IMR-90 (cell line): ENCODE measurements at regions not wholly inside any gene's neighbourhood (a gene's known extent, or its start where the extent isn't known, plus 50 kb on each side); places are given as distances from the start of the nearest gene placed in this dataset.

Experiments used
- ATAC-seq: fragments of 200-7000 bp; cut with Tn5 transposase; 2 replicates; pipeline ENCODE4 v1.9.1; 2020; ENCODE audit warnings: low read depth, mild to moderate bottlenecking, moderate library complexity
- BruUV-seq: library from RNA; stranded (reverse); fragments of 400-500 nt; replicated peaks from 2 replicates; lab custom pipeline; 2021; lab: Mats Ljungman, UMichigan
- CTCF ChIA-PET: fragments of 300-600 bp; formaldehyde crosslinking; extraction: SDS; loops from one replicate; lab custom pipeline; 2021; ENCODE audit warnings: antibody characterized with exemption; lab: Yijun Ruan, JAX
- POLR2A ChIA-PET: fragments of 300-600 bp; sonication (Branson Sonifier 250); formaldehyde crosslinking; loops from one replicate; lab custom pipeline; 2022; ENCODE audit warnings: antibody characterized with exemption; ENCODE audit not compliant: unreplicated experiment; lab: Charles Lee
- DNase-seq: peaks from one replicate; pipeline ENCODE4 v3.0.0; 2013
- H2AFZ ChIP-seq: replicated peaks from 2 replicates; pipeline ENCODE3; 2013; ENCODE audit warnings: low read length, mild to moderate bottlenecking; ENCODE audit not compliant: poor library complexity
- H2AK5ac ChIP-seq: 2 replicates; pipeline ENCODE4 v1.6.1; 2013; ENCODE audit warnings: low read depth, low read length, inconsistent platforms
- H2AK9ac ChIP-seq: replicated peaks from 2 replicates; pipeline ENCODE3; 2013; ENCODE audit warnings: mild to moderate bottlenecking, low read depth, low read length, moderate library complexity; ENCODE audit not compliant: poor library complexity
- H2BK120ac ChIP-seq: 2 replicates; pipeline ENCODE4 v1.6.1; 2013; ENCODE audit warnings: low read depth, low read length, inconsistent platforms
- H2BK15ac ChIP-seq: 3 replicates; pipeline ENCODE4 v1.6.1; 2013; ENCODE audit warnings: low read depth, low read length, inconsistent platforms
- H2BK20ac ChIP-seq: 2 replicates; pipeline ENCODE4 v1.6.1; 2013; ENCODE audit warnings: low read depth, mild to moderate bottlenecking, inconsistent platforms, low read length, moderate library complexity
- H2BK5ac ChIP-seq: 2 replicates; pipeline ENCODE4 v1.6.1; 2013; ENCODE audit warnings: mild to moderate bottlenecking, low read depth, low read length, inconsistent platforms; ENCODE audit not compliant: poor library complexity, severe bottlenecking
- H3K14ac ChIP-seq: replicated peaks from 2 replicates; pipeline ENCODE4 v1.6.1; 2013; ENCODE audit warnings: low read depth, low read length, inconsistent platforms
- H3K18ac ChIP-seq: 2 replicates; pipeline ENCODE4 v1.6.1; 2013; ENCODE audit warnings: low read depth, low read length, control low read depth
- H3K23ac ChIP-seq: 2 replicates; pipeline ENCODE4 v1.6.1; 2013; ENCODE audit warnings: low read depth, low read length, inconsistent platforms
- H3K27ac ChIP-seq: 2 replicates; pipeline ENCODE4 v1.5.1; 2013; ENCODE audit warnings: mild to moderate bottlenecking, control low read depth, low read length; ENCODE audit not compliant: insufficient read depth
- H3K27me3 ChIP-seq: 2 replicates; pipeline ENCODE4 v1.6.1; 2013; ENCODE audit warnings: low read length; ENCODE audit not compliant: control insufficient read depth, insufficient read depth
- H3K36me3 ChIP-seq: 2 replicates; pipeline ENCODE4 v1.6.1; 2013; ENCODE audit warnings: low read length, mixed read lengths; ENCODE audit not compliant: control insufficient read depth, insufficient read depth
- H3K4ac ChIP-seq: 2 replicates; pipeline ENCODE4 v1.6.1; 2013; ENCODE audit warnings: low read depth, low read length, inconsistent platforms
- H3K4me1 ChIP-seq: 2 replicates; pipeline ENCODE4 v1.6.1; 2013; ENCODE audit warnings: low read length, mixed read lengths; ENCODE audit not compliant: control insufficient read depth, insufficient read depth
- H3K4me2 ChIP-seq: 2 replicates; pipeline ENCODE4 v1.6.1; 2013; ENCODE audit warnings: low read depth, mild to moderate bottlenecking, control low read depth, low read length, moderate library complexity
- H3K4me3 ChIP-seq: 2 replicates; pipeline ENCODE4 v1.5.1; 2013; ENCODE audit warnings: low read depth, mild to moderate bottlenecking, control low read depth, low read length, moderate library complexity; ENCODE audit not compliant: insufficient read depth
- H3K56ac ChIP-seq: 2 replicates; pipeline ENCODE4 v1.6.1; 2013; ENCODE audit warnings: low read length, inconsistent platforms; ENCODE audit not compliant: insufficient read depth; ENCODE audit errors: extremely low read depth
- H3K79me1 ChIP-seq, 2 experiments: 2 replicates each; pipeline ENCODE4 v1.6.1; 2013; ENCODE audit warnings: low read length in 2 of 2, inconsistent platforms in 1 of 2, low read depth in 1 of 2
- H3K9ac ChIP-seq: 2 replicates; pipeline ENCODE4 v1.6.1; 2013; ENCODE audit warnings: low read depth, low read length, control low read depth
- H3K9me1 ChIP-seq: 2 replicates; pipeline ENCODE4 v1.6.1; 2013; ENCODE audit warnings: low read length, inconsistent platforms; ENCODE audit not compliant: insufficient read depth
- H3K9me3 ChIP-seq: 2 replicates; pipeline ENCODE4 v1.6.1; 2013; ENCODE audit warnings: low read length; ENCODE audit not compliant: control insufficient read depth, insufficient read depth
- H4K20me1 ChIP-seq: 2 replicates; pipeline ENCODE4 v1.6.1; 2013; ENCODE audit warnings: low read length, inconsistent platforms; ENCODE audit not compliant: insufficient read depth
- H4K5ac ChIP-seq: 2 replicates; pipeline ENCODE4 v1.6.1; 2013; ENCODE audit warnings: mild to moderate bottlenecking, low read depth, low read length, control low read depth
- H4K8ac ChIP-seq, 2 experiments: 2 replicates each; pipeline ENCODE4 v1.6.1; 2013; ENCODE audit warnings: low read depth in 2 of 2, low read length in 2 of 2, control low read depth in 1 of 2, inconsistent platforms in 1 of 2
- H4K91ac ChIP-seq: 2 replicates; pipeline ENCODE4 v1.6.1; 2013; ENCODE audit warnings: low read depth, low read length, inconsistent platforms; ENCODE audit not compliant: insufficient read depth
- BHLHE40 ChIP-seq: fragments of 150-350 bp; IDR thresholded peaks from 2 replicates; pipeline ENCODE4 v1.6.1; 2016; ENCODE audit warnings: mild to moderate bottlenecking, low read depth, low read length
- CEBPB ChIP-seq: IDR thresholded peaks from 2 replicates; pipeline ENCODE4 v1.6.1; 2012; ENCODE audit warnings: low read depth, low read length, improper control_type of control experiment
- CHD1 ChIP-seq: IDR thresholded peaks from 2 replicates; pipeline ENCODE4 v1.6.1; 2012; ENCODE audit warnings: low read depth, low read length, improper control_type of control experiment
- FOS ChIP-seq: fragments of 150-350 bp; IDR thresholded peaks from 2 replicates; pipeline ENCODE4 v1.6.1; 2016; ENCODE audit warnings: low read depth, low read length
- MAFK ChIP-seq: IDR thresholded peaks from 2 replicates; pipeline ENCODE4 v1.6.1; 2012; ENCODE audit warnings: low read depth, low read length, improper control_type of control experiment
- MAZ ChIP-seq: IDR thresholded peaks from 2 replicates; pipeline ENCODE4 v1.6.1; 2012; ENCODE audit warnings: low read depth, mild to moderate bottlenecking, low read length, improper control_type of control experiment, moderate library complexity, borderline replicate concordance
- MXI1 ChIP-seq: IDR thresholded peaks from 2 replicates; pipeline ENCODE4 v1.6.1; 2012; ENCODE audit warnings: low read depth, mild to moderate bottlenecking, low read length, moderate library complexity, borderline replicate concordance
- NFE2L2 ChIP-seq: fragments of 150-350 bp; IDR thresholded peaks from 2 replicates; pipeline ENCODE4 v1.6.1; 2016; ENCODE audit warnings: low read depth, mild to moderate bottlenecking, low read length
- POLR2A ChIP-seq: IDR thresholded peaks from 2 replicates; pipeline ENCODE4 v1.6.1; 2012; ENCODE audit warnings: mild to moderate bottlenecking, low read depth, low read length
- RAD21 ChIP-seq: IDR thresholded peaks from 2 replicates; pipeline ENCODE4 v1.6.1; 2012; ENCODE audit warnings: low read length, improper control_type of control experiment
- RCOR1 ChIP-seq: IDR thresholded peaks from 2 replicates; pipeline ENCODE4 v1.6.1; 2012; ENCODE audit warnings: mild to moderate bottlenecking, low read length, improper control_type of control experiment; ENCODE audit not compliant: insufficient replicate concordance
- RFX5 ChIP-seq: IDR thresholded peaks from 2 replicates; pipeline ENCODE4 v1.8.0; 2012; ENCODE audit warnings: low read depth, mild to moderate bottlenecking, low read length, moderate library complexity
- SMC3 ChIP-seq: fragments of 150-350 bp; IDR thresholded peaks from 2 replicates; pipeline ENCODE4 v1.6.1; 2016; ENCODE audit warnings: low read depth, mild to moderate bottlenecking, antibody characterized with exemption, low read length, moderate library complexity
- WGBS, 2 experiments: methylation state at CpG; one replicate each; pipeline versions ENCODE4 v1.1.5 to v1.1.7; 2013; ENCODE audit warnings: missing lambda C conversion rate in 2 of 2; ENCODE audit not compliant: insufficient read length in 1 of 2; ENCODE audit errors: extremely low coverage in 2 of 2; 5-methylcytosine and 5-hydroxymethylcytosine counted together
- dilution Hi-C: fragments of 300-500 bp; cut with HindIII; formaldehyde crosslinking; loops from one replicate; pipeline ENCODE4 v1.14.3; 2018; ENCODE audit warnings: low sequenced_read_pairs; ENCODE audit not compliant: unreplicated experiment
- in situ Hi-C: fragments of 300-500 bp; cut with MboI; formaldehyde crosslinking; loops from 3 replicates; pipeline ENCODE4 v1.14.3; 2019; ENCODE audit warnings: low sequenced_read_pairs, inconsistent platforms, mixed read lengths
- intact Hi-C: fragments of 100-400 bp; cut with micrococcal nuclease; formaldehyde crosslinking; loops from 2 replicates; pipeline ENCODE4 v1.10.0; 2022
- TF ChIP-seq, protein P1 (sequence below): fragments of 150-350 bp; IDR thresholded peaks from 2 replicates; pipeline ENCODE4 v1.6.1; 2016; ENCODE audit warnings: low read depth, mild to moderate bottlenecking, low read length, moderate library complexity, borderline replicate concordance
- TF ChIP-seq, protein P2 (sequence below): fragments of 150-350 bp; IDR thresholded peaks from 2 replicates; pipeline ENCODE4 v1.6.1; 2017; ENCODE audit warnings: mild to moderate bottlenecking, antibody characterized with exemption, low read length, low read depth
- TF ChIP-seq, protein P3 (sequence below): conservative IDR thresholded peaks from 2 replicates; pipeline ENCODE4 v1.5.1; 2012; ENCODE audit warnings: mild to moderate bottlenecking, low read depth, low read length, improper control_type of control experiment

DNA sequence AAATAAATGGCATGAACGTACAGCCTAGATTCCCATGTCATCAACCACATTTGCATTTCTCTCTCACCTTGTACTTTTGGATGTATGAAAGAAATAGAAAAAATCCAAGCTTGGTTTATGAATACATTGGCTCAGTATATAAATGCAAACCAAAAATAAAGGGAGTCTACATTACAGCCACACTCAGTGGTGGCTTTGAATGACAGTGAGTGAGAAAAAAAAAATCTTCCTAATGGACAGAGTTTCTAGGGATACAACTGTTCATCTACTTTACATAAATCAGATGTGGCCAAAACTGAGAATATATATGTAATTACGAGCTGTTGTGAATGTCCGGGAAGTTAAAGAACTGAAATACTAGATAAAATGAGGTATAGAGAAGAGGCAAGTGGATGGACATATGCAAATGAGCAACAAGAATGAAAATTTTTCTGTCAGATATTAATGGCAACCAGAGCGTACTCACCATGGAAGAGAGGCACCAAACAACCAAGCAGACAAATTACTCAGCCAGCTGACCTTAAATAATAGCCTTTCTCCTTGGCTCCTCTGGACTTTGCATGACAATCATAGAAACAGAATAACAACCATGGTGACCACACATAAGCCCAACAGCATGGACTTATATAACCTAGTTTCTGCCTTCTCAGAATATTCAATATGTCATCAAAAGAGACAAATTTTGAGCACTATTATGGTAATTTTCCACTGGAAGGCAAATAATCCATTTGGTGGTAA lies 1305.8 kb downstream of the OTOL1 start:
- no CpG with 5 or more reads among the region's 4 CpGs for WGBS, 2 experiments
- no peak overlapping the region for H2AK5ac ChIP-seq
- H3K56ac ChIP-seq = no peak overlapping the region
- no peak overlapping the region for H2AFZ ChIP-seq
- no peak overlapping the region for H2BK120ac ChIP-seq
- dilution Hi-C loops = no loop called here
- H4K91ac ChIP-seq = no peak overlapping the region
- H3K18ac ChIP-seq = no peak overlapping the region
- no peaks in the 10 kb centered on the region for H4K20me1 ChIP-seq
- ATAC-seq (no peak), DNase-seq (no peak)
- no peak overlapping the region for H3K9ac ChIP-seq
- H3K4me3 ChIP-seq = no peak overlapping the region
- POLR2A ChIA-PET = no interaction called here
- H3K23ac ChIP-seq = no peak overlapping the region
- no peaks in the 10 kb centered on the region for H3K9me1 ChIP-seq
- no peaks in the 10 kb centered on the region for H3K27me3 ChIP-seq
- in situ Hi-C loops = no loop called here
- intact Hi-C loops = no loop called here
- H2BK15ac ChIP-seq = no peak overlapping the region
- TF ChIP-seq RAD21 (no peak), MXI1 (no peak), SMC3 (no peak), RFX5 (no peak), NFE2L2 (no peak), POLR2A (no peak), BHLHE40 (no peak), MAFK (no peak), MAZ (no peak), FOS (no peak), CHD1 (no peak), CEBPB (no peak), RCOR1 (no peak)
- TF ChIP-seq, protein P1, sequence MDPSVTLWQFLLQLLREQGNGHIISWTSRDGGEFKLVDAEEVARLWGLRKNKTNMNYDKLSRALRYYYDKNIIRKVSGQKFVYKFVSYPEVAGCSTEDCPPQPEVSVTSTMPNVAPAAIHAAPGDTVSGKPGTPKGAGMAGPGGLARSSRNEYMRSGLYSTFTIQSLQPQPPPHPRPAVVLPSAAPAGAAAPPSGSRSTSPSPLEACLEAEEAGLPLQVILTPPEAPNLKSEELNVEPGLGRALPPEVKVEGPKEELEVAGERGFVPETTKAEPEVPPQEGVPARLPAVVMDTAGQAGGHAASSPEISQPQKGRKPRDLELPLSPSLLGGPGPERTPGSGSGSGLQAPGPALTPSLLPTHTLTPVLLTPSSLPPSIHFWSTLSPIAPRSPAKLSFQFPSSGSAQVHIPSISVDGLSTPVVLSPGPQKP = no peak
- TF ChIP-seq, protein P2, sequence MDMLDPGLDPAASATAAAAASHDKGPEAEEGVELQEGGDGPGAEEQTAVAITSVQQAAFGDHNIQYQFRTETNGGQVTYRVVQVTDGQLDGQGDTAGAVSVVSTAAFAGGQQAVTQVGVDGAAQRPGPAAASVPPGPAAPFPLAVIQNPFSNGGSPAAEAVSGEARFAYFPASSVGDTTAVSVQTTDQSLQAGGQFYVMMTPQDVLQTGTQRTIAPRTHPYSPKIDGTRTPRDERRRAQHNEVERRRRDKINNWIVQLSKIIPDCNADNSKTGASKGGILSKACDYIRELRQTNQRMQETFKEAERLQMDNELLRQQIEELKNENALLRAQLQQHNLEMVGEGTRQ = no peak
- TF ChIP-seq, protein P3, sequence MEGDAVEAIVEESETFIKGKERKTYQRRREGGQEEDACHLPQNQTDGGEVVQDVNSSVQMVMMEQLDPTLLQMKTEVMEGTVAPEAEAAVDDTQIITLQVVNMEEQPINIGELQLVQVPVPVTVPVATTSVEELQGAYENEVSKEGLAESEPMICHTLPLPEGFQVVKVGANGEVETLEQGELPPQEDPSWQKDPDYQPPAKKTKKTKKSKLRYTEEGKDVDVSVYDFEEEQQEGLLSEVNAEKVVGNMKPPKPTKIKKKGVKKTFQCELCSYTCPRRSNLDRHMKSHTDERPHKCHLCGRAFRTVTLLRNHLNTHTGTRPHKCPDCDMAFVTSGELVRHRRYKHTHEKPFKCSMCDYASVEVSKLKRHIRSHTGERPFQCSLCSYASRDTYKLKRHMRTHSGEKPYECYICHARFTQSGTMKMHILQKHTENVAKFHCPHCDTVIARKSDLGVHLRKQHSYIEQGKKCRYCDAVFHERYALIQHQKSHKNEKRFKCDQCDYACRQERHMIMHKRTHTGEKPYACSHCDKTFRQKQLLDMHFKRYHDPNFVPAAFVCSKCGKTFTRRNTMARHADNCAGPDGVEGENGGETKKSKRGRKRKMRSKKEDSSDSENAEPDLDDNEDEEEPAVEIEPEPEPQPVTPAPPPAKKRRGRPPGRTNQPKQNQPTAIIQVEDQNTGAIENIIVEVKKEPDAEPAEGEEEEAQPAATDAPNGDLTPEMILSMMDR = no peak
- CTCF ChIA-PET = no interaction called here
- BruUV-seq = no TSS peak
- H3K14ac ChIP-seq = no peak overlapping the region
- no peak overlapping the region for H2BK20ac ChIP-seq
- H3K4me2 ChIP-seq = no peak overlapping the region
- no peak overlapping the region for H4K5ac ChIP-seq
- H3K4me1 ChIP-seq = no peaks in the 10 kb centered on the region
- no peaks in the 10 kb centered on the region for H3K79me1 ChIP-seq
- H3K9me3 ChIP-seq = no peaks in the 10 kb centered on the region
- no peaks in the 10 kb centered on the region for H3K36me3 ChIP-seq
- no peak overlapping the region for H3K27ac ChIP-seq
- H3K4ac ChIP-seq = no peak overlapping the region
- H2BK5ac ChIP-seq = no peak overlapping the region
- no peak overlapping the region for H2AK9ac ChIP-seq
- no peak overlapping the region for H4K8ac ChIP-seq
